HCT116 (cell line): ENCODE measurements at regions not wholly inside any gene's neighbourhood (a gene's known extent, or its start where the extent isn't known, plus 50 kb on each side); places are given as distances from the start of the nearest gene placed in this dataset.

Experiments
- ATAC-seq: fragments of 200-7000 bp; cut with Tn5 transposase; 2 replicates; pipeline ENCODE4 v1.9.1; 2020; ENCODE audit warnings: mild to moderate bottlenecking, moderate library complexity
- BruUV-seq: library from RNA; stranded (reverse); fragments of 400-500 nt; replicated peaks from 2 replicates; lab custom pipeline; 2021; lab: Mats Ljungman, UMichigan
- CTCF ChIA-PET: fragments of 300-600 bp; sonication (Branson Sonifier 250); formaldehyde crosslinking; loops from one replicate; lab custom pipeline; 2021; ENCODE audit warnings: antibody characterized with exemption; lab: Charles Lee
- POLR2A ChIA-PET: fragments of 300-600, 350-600 bp; sonication (Branson Sonifier 250); formaldehyde crosslinking; loops from one replicate; lab custom pipeline; 2021; ENCODE audit warnings: antibody characterized with exemption; lab: Charles Lee
- RAD21 ChIA-PET, 2 experiments: fragments of 300-600 bp; sonication (Branson Sonifier 250); formaldehyde crosslinking; loops; one replicate each; lab custom pipeline; 2023; ENCODE audit warnings: low total read pairs in 2 of 2; ENCODE audit not compliant: uncharacterized antibody in 2 of 2, unreplicated experiment in 2 of 2, low non-redundant PET in 1 of 2; lab: Charles Lee
- DNase-seq: peaks from one replicate; pipeline ENCODE4 v3.0.0-alpha.2; 2010; ENCODE audit warnings: low read depth, low spot score
- H2AFZ ChIP-seq: fragments of 200-600 bp; shearing (Covaris generic), sonication (generic); 2 replicates; pipeline ENCODE4 v1.6.1; 2017; ENCODE audit warnings: low read depth, mixed run types, mixed read lengths, antibody characterized with exemption, low read length; ENCODE audit not compliant: poor library complexity, severe bottlenecking
- H3K27ac ChIP-seq: 2 replicates; pipeline ENCODE4 v1.5.1; 2012; ENCODE audit warnings: low read depth, low read length
- H3K27me3 ChIP-seq: fragments of 200-600 bp; sonication (generic); 2 replicates; pipeline ENCODE4 v1.6.1; 2016; ENCODE audit warnings: mixed run types, low read length, mixed read lengths; ENCODE audit not compliant: insufficient read depth
- H3K36me3 ChIP-seq, 2 experiments: fragments of 200-500 bp in 1 of 2; fragments of 200-600 bp in 1 of 2; sonication (Bioruptor generic) in 1 of 2; sonication (generic) in 1 of 2; 2 replicates each; pipeline versions ENCODE4 v1.5.1 to v1.6.1; 2014 to 2016; ENCODE audit warnings: low read length in 2 of 2, inconsistent platforms in 1 of 2, mixed read lengths in 1 of 2, mixed run types in 1 of 2; ENCODE audit not compliant: insufficient read depth in 2 of 2, control insufficient read depth in 1 of 2
- H3K4me1 ChIP-seq, 2 experiments: fragments of 200-600 bp in 1 of 2; sonication (generic) in 1 of 2; 2 replicates each; pipeline versions ENCODE4 v1.5.1 to v1.6.1; 2012 to 2017; ENCODE audit warnings: low read length in 2 of 2, inconsistent platforms in 1 of 2, mild to moderate bottlenecking in 1 of 2, mixed read lengths in 1 of 2, mixed run types in 1 of 2, moderate library complexity in 1 of 2; ENCODE audit not compliant: insufficient read depth in 2 of 2, control insufficient read depth in 1 of 2
- H3K4me2 ChIP-seq: fragments of 200-600 bp; sonication (generic); 2 replicates; pipeline ENCODE4 v1.6.1; 2017; ENCODE audit warnings: mixed run types, low read length, mixed read lengths
- H3K4me3 ChIP-seq, 2 experiments: fragments of 200-600 bp in 1 of 2; sonication (generic) in 1 of 2; replicated peaks in 1 of 2; 2 replicates each; pipeline ENCODE4 v1.5.1; 2011 to 2016; ENCODE audit warnings: low read length in 2 of 2, control low read depth in 1 of 2, low read depth in 1 of 2, mild to moderate bottlenecking in 1 of 2, mixed read lengths in 1 of 2, mixed run types in 1 of 2
- H3K79me2 ChIP-seq: fragments of 200-600 bp; sonication (generic); 2 replicates; pipeline ENCODE4 v1.6.1; 2017; ENCODE audit warnings: mild to moderate bottlenecking, mixed run types, low read length, moderate library complexity, mixed read lengths; ENCODE audit not compliant: insufficient read depth
- H3K9ac ChIP-seq: fragments of 200-600 bp; sonication (generic); 2 replicates; pipeline ENCODE4 v1.6.1; 2016; ENCODE audit warnings: low read length, mixed read lengths
- H3K9me2 ChIP-seq: fragments of 200-600 bp; sonication (generic), shearing (Covaris generic); 2 replicates; pipeline ENCODE4 v1.6.1; 2017; ENCODE audit warnings: mixed run types, mild to moderate bottlenecking, moderate library complexity; ENCODE audit not compliant: insufficient read depth
- H3K9me3 ChIP-seq, 2 experiments: fragments of 200-500 bp in 1 of 2; fragments of 200-600 bp in 1 of 2; sonication (Bioruptor generic) in 1 of 2; sonication (generic) in 1 of 2; 2 replicates each; pipeline ENCODE4 v1.6.1; 2014 to 2017; ENCODE audit warnings: low read length in 2 of 2, mixed read lengths in 2 of 2, inconsistent platforms in 1 of 2, low read depth in 1 of 2, mild to moderate bottlenecking in 1 of 2, mixed run types in 1 of 2, moderate library complexity in 1 of 2; ENCODE audit not compliant: control insufficient read depth in 1 of 2, insufficient read depth in 1 of 2
- H4K20me1 ChIP-seq: fragments of 200-600 bp; sonication (generic), shearing (Covaris generic); 2 replicates; pipeline ENCODE4 v1.6.1; 2017; ENCODE audit warnings: mixed run types, mild to moderate bottlenecking, moderate library complexity; ENCODE audit not compliant: insufficient read depth
- ATF3 ChIP-seq: IDR thresholded peaks from 2 replicates; pipeline ENCODE4 v1.6.1; 2012
- CBX3 ChIP-seq: IDR thresholded peaks from 2 replicates; pipeline ENCODE4 v1.6.1; 2012; ENCODE audit warnings: low read depth
- CTCF ChIP-seq, 3 experiments: fragments of 200-600 bp in 1 of 3; sonication (generic) in 1 of 3; IDR thresholded peaks in 2 of 3; conservative IDR thresholded peaks in 1 of 3; 2 replicates each; pipeline ENCODE4 v1.5.1; 2012 to 2017; ENCODE audit warnings: low read depth in 2 of 3, low read length in 2 of 3, antibody characterized with exemption in 1 of 3, borderline replicate concordance in 1 of 3, control low read depth in 1 of 3, mild to moderate bottlenecking in 1 of 3, mixed read lengths in 1 of 3, mixed run types in 1 of 3, moderate library complexity in 1 of 3; ENCODE audit not compliant: insufficient read depth in 1 of 3
- ELF1 ChIP-seq: IDR thresholded peaks from 2 replicates; pipeline ENCODE4 v1.6.1; 2012; ENCODE audit warnings: low read depth, borderline replicate concordance
- FOSL1 ChIP-seq: IDR thresholded peaks from 2 replicates; pipeline ENCODE4 v1.6.1; 2012; ENCODE audit warnings: low read depth
- JUND ChIP-seq: IDR thresholded peaks from 2 replicates; pipeline ENCODE4 v1.6.1; 2012
- MAX ChIP-seq: IDR thresholded peaks from 2 replicates; pipeline ENCODE4 v1.6.1; 2012
- RAD21 ChIP-seq: IDR thresholded peaks from 2 replicates; pipeline ENCODE4 v1.6.1; 2012; ENCODE audit warnings: low read depth, mild to moderate bottlenecking
- REST ChIP-seq: IDR thresholded peaks from 2 replicates; pipeline ENCODE4 v1.6.1; 2012; ENCODE audit warnings: low read depth
- SIN3A ChIP-seq: IDR thresholded peaks from 2 replicates; pipeline ENCODE4 v1.6.1; 2012; ENCODE audit warnings: low read depth
- SP1 ChIP-seq: IDR thresholded peaks from 2 replicates; pipeline ENCODE4 v1.6.1; 2012; ENCODE audit warnings: low read depth
- ZBTB33 ChIP-seq: IDR thresholded peaks from 2 replicates; pipeline ENCODE4 v1.6.1; 2011; ENCODE audit warnings: mild to moderate bottlenecking, low read length, moderate library complexity; ENCODE audit not compliant: insufficient replicate concordance; ENCODE audit errors: extremely low read depth
- ZFX ChIP-seq: fragments of 450-650 bp; IDR thresholded peaks from 2 replicates; pipeline ENCODE4 v1.6.1; 2017
- ZNF274 ChIP-seq: fragments of 200-500 bp; sonication (Bioruptor generic); IDR thresholded peaks from 2 replicates; pipeline ENCODE4 v1.6.1; 2014; ENCODE audit warnings: mild to moderate bottlenecking, low read depth, low read length, inconsistent platforms
- intact Hi-C: fragments of 100-400 bp; cut with micrococcal nuclease; formaldehyde crosslinking; loops from 2 replicates; pipeline ENCODE4 v1.10.0; 2022

GRCh38 chr5:135743705-135744411 is 90.6 kb upstream of the SLC25A48 start (continued):
- TF ChIP-seq CTCF (IDR thresholded peaks at IDR 0.05 in 2 of 3, conservative IDR thresholded peaks at IDR 0.05 in 1 of 3; ENCODE audit: borderline replicate concordance in 1 of 3, insufficient read depth in 1 of 3, low read depth in 2 of 3, low read length in 2 of 3): no peak
- no peak for TF ChIP-seq ELF1
- TF ChIP-seq ZBTB33: no peak
- TF ChIP-seq SP1: no peak
- no peak for TF ChIP-seq ZFX
- no peak for TF ChIP-seq MAX
- no peak for TF ChIP-seq JUND
- no peak for TF ChIP-seq FOSL1
- TF ChIP-seq, all 23 proteins: peak for 0

- CTCF ChIA-PET: no interaction called here
- Histone ChIP-seq H4K20me1 (no peaks in the 10 kb centered on the region), H2AFZ (no peak overlapping the region), H3K9me2 (no peaks in the 10 kb centered on the region), H3K4me2 (no peak overlapping the region), H3K4me3 (no peak overlapping the region), H3K9ac (no peak overlapping the region), H3K27me3 (no peaks in the 10 kb centered on the region), H3K36me3 (no peaks in the 10 kb centered on the region), H3K9me3 (no peaks in the 10 kb centered on the region), H3K27ac (no peak overlapping the region), H3K79me2 (no peaks in the 10 kb centered on the region), H3K4me1 (no peaks in the 10 kb centered on the region)
- no TSS peak for BruUV-seq
- intact Hi-C loops: no loop called here
- DNase-seq (no peak), ATAC-seq (no peak)
- POLR2A ChIA-PET: no interaction called here
- RAD21 ChIA-PET: no interaction called here
- TF ChIP-seq SIN3A (no peak), REST (no peak), ATF3 (no peak), RAD21 (no peak), ZNF274 (no peak), CBX3 (no peak), MAX (no peak)
These were observed 91.3 kb upstream of the SLC25A48 start for GRCh38 chr5:135743181-135743580.
